Caco-2 (cell line): ENCODE measurements at regions not wholly inside any gene's neighbourhood (a gene's known extent, or its start where the extent isn't known, plus 50 kb on each side); places are given as distances from the start of the nearest gene placed in this dataset.

Experiments
- BruUV-seq: library from RNA; stranded (reverse); fragments of 400-500 nt; replicated peaks from 2 replicates; lab custom pipeline; 2021; lab: Mats Ljungman, UMichigan
- CTCF ChIA-PET: fragments of 300-600 bp; sonication (Branson Sonifier 250); formaldehyde crosslinking; loops from one replicate; lab custom pipeline; 2022; ENCODE audit warnings: antibody characterized with exemption; lab: Charles Lee
- POLR2A ChIA-PET: fragments of 300-600 bp; sonication (Branson Sonifier 250); formaldehyde crosslinking; loops from one replicate; lab custom pipeline; 2022; ENCODE audit warnings: antibody characterized with exemption; lab: Charles Lee
- DNase-seq, 2 experiments: peaks; one replicate each; pipeline versions ENCODE4 v3.0.0 to v3.0.0-alpha.2; 2020 to 2022
- H3K27me3 ChIP-seq: replicated peaks from 2 replicates; pipeline ENCODE4 v1.6.0; 2011; ENCODE audit warnings: low read length; ENCODE audit not compliant: control insufficient read depth, insufficient read depth
- H3K36me3 ChIP-seq: 2 replicates; pipeline ENCODE4 v1.5.1; 2011; ENCODE audit warnings: low read length; ENCODE audit not compliant: control insufficient read depth, insufficient read depth
- H3K4me1 ChIP-seq: fragments of 250-450 bp; sonication (Bioruptor Pico); 2 replicates; pipeline ENCODE4 v1.5.1; 2020; ENCODE audit warnings: mild to moderate bottlenecking
- H3K4me3 ChIP-seq: 2 replicates; pipeline ENCODE4 v1.5.1; 2011; ENCODE audit warnings: low read depth, mild to moderate bottlenecking, control low read depth, low read length
- H3K9me3 ChIP-seq: fragments of 250-450 bp; sonication (Bioruptor Pico); 2 replicates; pipeline ENCODE4 v1.5.1; 2020; ENCODE audit warnings: mild to moderate bottlenecking, moderate library complexity
- H3K27ac Mint-ChIP-seq: one replicate; pipeline ENCODE4 v1.8.0; 2022; ENCODE audit warnings: mixed read lengths; ENCODE audit not compliant: unreplicated experiment
- H3K27me3 Mint-ChIP-seq: one replicate; pipeline ENCODE4 v1.8.0; 2022; ENCODE audit warnings: mixed read lengths; ENCODE audit not compliant: insufficient read depth, unreplicated experiment
- H3K36me3 Mint-ChIP-seq: one replicate; pipeline ENCODE4 v1.8.0; 2022; ENCODE audit warnings: mild to moderate bottlenecking, mixed read lengths; ENCODE audit not compliant: insufficient read depth, unreplicated experiment
- H3K4me1 Mint-ChIP-seq: one replicate; pipeline ENCODE4 v1.8.0; 2022; ENCODE audit warnings: low read depth, mixed read lengths; ENCODE audit not compliant: unreplicated experiment
- H3K4me3 Mint-ChIP-seq: one replicate; pipeline ENCODE4 v1.8.0; 2022; ENCODE audit warnings: mild to moderate bottlenecking, moderate library complexity, mixed read lengths; ENCODE audit not compliant: unreplicated experiment
- H3K9me3 Mint-ChIP-seq: one replicate; pipeline ENCODE4 v1.8.0; 2022; ENCODE audit warnings: mixed read lengths; ENCODE audit not compliant: unreplicated experiment
- intact Hi-C: fragments of 100-400 bp; cut with micrococcal nuclease; formaldehyde crosslinking; loops from one replicate; pipeline ENCODE4 v1.10.0; 2022; ENCODE audit not compliant: unreplicated experiment
- TF ChIP-seq, protein P1 (sequence below), 2 experiments: fragments of 200-600 bp in 1 of 2; IDR thresholded peaks; 1 replicate in 1 of 2; 2 replicates in 1 of 2; pipeline versions ENCODE4 v1.5.1 to v1.8.0; 2011 to 2022; ENCODE audit warnings: antibody characterized with exemption in 1 of 2, control low read depth in 1 of 2, inconsistent platforms in 1 of 2, low read depth in 1 of 2, low read length in 1 of 2, mild to moderate bottlenecking in 1 of 2, moderate library complexity in 1 of 2; ENCODE audit not compliant: insufficient read depth in 1 of 2, severe bottlenecking in 1 of 2, unreplicated experiment in 1 of 2

DNA sequence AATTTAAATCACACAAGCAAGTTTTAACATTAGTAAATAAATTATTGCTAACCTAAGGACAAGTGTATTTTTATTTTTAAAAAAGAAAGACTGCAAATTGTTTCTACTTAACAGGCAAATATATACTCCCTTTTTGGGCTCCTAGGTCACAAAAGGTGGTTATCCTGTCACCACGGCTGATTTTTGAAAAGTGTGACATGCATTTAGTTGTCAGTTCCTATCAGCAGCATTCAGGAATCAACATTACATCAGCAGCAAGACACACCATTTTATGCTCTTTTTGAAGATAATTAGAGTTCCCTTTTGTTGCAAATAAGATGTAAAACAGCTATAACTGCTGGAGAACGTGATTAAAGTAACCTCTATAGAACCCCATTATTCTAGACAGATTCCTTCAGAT is 357.5 kb upstream of the TMCO5A start:
- no peaks in the 10 kb centered on the region for H3K36me3 ChIP-seq
- CTCF ChIA-PET = no interaction called here
- Mint-ChIP-seq H3K27ac (no peak overlapping the region), H3K9me3 (peaks cover 11% of the 10 kb centered on the region), H3K36me3 (no peaks in the 10 kb centered on the region), H3K4me3 (no peak overlapping the region), H3K4me1 (no peaks in the 10 kb centered on the region), H3K27me3 (peaks cover 2% of the 10 kb centered on the region)
- no peak for DNase-seq
- H3K4me1 ChIP-seq = no peaks in the 10 kb centered on the region
- POLR2A ChIA-PET = no interaction called here
- peaks cover 5% of the 10 kb centered on the region; the same call in 1 of the 2 replicates for H3K9me3 ChIP-seq
- TF ChIP-seq, protein P1, sequence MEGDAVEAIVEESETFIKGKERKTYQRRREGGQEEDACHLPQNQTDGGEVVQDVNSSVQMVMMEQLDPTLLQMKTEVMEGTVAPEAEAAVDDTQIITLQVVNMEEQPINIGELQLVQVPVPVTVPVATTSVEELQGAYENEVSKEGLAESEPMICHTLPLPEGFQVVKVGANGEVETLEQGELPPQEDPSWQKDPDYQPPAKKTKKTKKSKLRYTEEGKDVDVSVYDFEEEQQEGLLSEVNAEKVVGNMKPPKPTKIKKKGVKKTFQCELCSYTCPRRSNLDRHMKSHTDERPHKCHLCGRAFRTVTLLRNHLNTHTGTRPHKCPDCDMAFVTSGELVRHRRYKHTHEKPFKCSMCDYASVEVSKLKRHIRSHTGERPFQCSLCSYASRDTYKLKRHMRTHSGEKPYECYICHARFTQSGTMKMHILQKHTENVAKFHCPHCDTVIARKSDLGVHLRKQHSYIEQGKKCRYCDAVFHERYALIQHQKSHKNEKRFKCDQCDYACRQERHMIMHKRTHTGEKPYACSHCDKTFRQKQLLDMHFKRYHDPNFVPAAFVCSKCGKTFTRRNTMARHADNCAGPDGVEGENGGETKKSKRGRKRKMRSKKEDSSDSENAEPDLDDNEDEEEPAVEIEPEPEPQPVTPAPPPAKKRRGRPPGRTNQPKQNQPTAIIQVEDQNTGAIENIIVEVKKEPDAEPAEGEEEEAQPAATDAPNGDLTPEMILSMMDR (IDR thresholded peaks at IDR 0.05; ENCODE audit: insufficient read depth in 1 of 2, low read depth in 1 of 2, low read length in 1 of 2, severe bottlenecking in 1 of 2, unreplicated experiment in 1 of 2) = no peak
- no peak overlapping the region for H3K4me3 ChIP-seq
- intact Hi-C loops = no loop called here
- no TSS peak for BruUV-seq
- H3K27me3 ChIP-seq = no peaks in the 10 kb centered on the region

DNA sequence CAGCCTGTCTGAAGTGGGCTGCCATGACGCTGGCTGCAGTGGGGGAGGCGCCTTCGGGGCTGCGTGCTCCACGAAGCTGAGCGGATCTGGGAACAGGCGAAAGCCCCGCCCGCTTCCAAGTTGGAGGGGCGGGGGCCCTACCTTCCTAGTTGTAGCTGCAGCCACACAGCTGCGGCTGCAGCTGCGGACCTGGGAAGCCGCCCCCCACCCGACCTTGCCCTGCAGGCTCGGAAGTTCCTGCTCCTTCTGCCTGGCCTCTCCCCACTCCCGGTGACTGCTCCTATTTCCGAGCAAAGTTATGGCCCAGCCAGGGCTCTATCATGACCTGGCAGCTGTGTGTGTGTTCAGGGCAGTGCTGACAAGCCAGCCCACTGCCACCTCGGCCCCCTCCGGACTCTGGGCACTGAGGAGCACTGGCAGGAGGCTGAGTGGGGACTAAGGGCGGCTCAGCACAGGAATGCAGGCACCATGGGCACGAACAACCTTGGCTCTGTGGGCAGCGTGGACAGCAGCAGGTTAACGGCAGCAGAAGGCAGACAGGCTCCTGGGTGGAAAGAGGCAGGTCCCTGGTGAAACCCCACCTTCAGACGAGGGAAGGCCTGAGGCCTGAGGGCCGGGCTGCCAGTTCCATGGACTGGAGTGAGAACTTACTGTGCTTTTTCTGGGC is 352.4 kb upstream of the TMCO5A start:
- H3K9me3 ChIP-seq = peaks cover 5% of the 10 kb centered on the region; the same call in 1 of the 2 replicates
- no peak for DNase-seq
- H3K4me1 ChIP-seq = no peaks in the 10 kb centered on the region
- H3K27me3 ChIP-seq = no peaks in the 10 kb centered on the region
- POLR2A ChIA-PET = no interaction called here
- H3K4me3 ChIP-seq = no peak overlapping the region
- H3K36me3 ChIP-seq = no peaks in the 10 kb centered on the region
- intact Hi-C loops = no loop called here
- TF ChIP-seq, protein P1 (IDR thresholded peaks at IDR 0.05; ENCODE audit: insufficient read depth in 1 of 2, low read depth in 1 of 2, low read length in 1 of 2, severe bottlenecking in 1 of 2, unreplicated experiment in 1 of 2) = no peak
- H3K4me1 Mint-ChIP-seq = no peaks in the 10 kb centered on the region
- CTCF ChIA-PET = no interaction called here
- no peaks in the 10 kb centered on the region for H3K27me3 Mint-ChIP-seq
- no peaks in the 10 kb centered on the region for H3K36me3 Mint-ChIP-seq
- peaks cover 11% of the 10 kb centered on the region for H3K9me3 Mint-ChIP-seq
- H3K4me3 Mint-ChIP-seq = no peak overlapping the region
- no peak overlapping the region for H3K27ac Mint-ChIP-seq
- BruUV-seq = no TSS peak

DNA sequence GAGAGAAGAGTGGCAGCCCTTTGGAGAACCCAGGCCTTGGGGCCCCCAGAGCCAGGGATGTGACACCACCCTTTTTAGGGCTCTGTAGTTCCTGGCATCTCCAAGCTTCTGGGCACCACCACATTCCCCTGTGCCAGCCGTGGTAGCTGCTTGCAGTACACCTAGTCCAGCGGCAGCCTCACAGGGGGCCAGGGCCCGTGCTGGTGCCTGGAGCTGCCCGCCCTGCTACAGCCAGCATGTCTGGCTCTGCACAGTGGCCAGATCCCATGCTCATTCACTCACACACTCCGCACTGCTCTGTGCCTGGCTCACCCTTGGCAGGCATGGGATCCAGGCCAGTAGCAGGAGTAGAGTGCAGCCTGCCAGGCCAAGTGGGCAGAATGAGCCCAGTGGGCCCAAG is 351.6 kb upstream of the TMCO5A start:
- peaks cover 11% of the 10 kb centered on the region for H3K9me3 Mint-ChIP-seq
- no peak overlapping the region for H3K27ac Mint-ChIP-seq
- no peaks in the 10 kb centered on the region for H3K27me3 ChIP-seq
- BruUV-seq = no TSS peak
- CTCF ChIA-PET = no interaction called here
- H3K4me3 Mint-ChIP-seq = no peak overlapping the region
- no peaks in the 10 kb centered on the region for H3K4me1 ChIP-seq
- no peak overlapping the region for H3K4me3 ChIP-seq
- no peak for DNase-seq
- no peaks in the 10 kb centered on the region for H3K4me1 Mint-ChIP-seq
- POLR2A ChIA-PET = no interaction called here
- H3K36me3 ChIP-seq = no peaks in the 10 kb centered on the region
- H3K9me3 ChIP-seq = peaks cover 5% of the 10 kb centered on the region; the same call in 1 of the 2 replicates
- no peaks in the 10 kb centered on the region for H3K27me3 Mint-ChIP-seq
- peaks cover 4% of the 10 kb centered on the region for H3K36me3 Mint-ChIP-seq
- intact Hi-C loops = no loop called here
- TF ChIP-seq, protein P1 (IDR thresholded peaks at IDR 0.05; ENCODE audit: insufficient read depth in 1 of 2, low read depth in 1 of 2, low read length in 1 of 2, severe bottlenecking in 1 of 2, unreplicated experiment in 1 of 2) = no peak
